ENCODE measurements at regions not wholly inside any gene's neighbourhood (a gene's known extent, or its start where the extent isn't known, plus 50 kb on each side); places are given as distances from the start of the nearest gene placed in this dataset.

DNA sequence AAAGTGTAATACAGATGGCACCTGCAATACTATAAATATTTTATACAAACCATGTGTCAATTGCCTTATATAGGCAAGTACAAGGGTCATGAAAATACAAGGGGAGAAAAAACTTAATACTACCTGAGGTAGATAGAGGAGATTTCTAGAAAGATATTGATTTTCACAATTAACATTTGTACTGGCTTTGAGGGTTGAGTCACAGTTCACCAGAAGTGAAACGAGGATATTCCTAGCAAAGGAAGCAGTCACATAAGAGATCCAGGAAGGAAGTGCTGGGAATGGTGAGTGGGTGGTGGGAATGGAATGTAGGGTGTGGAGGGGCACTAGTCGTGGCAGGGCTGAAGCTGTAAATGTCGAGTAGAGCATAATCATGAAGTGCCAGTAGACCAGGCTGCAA is 108.7 kb downstream of the P2RY1 start:
- H3K9me2 ChIP-seq (ENCODE audit: insufficient read depth, low read length): no peaks in the 10 kb centered on the region
- H3K4me2 ChIP-seq (ENCODE audit: low read length): no peak overlapping the region
- H3K79me2 ChIP-seq (replicated peaks; ENCODE audit: insufficient read depth, low read length): no peaks in the 10 kb centered on the region
- no peak overlapping the region for H3K9ac ChIP-seq (ENCODE audit: low read length)
- H3K27ac ChIP-seq (ENCODE audit: low read length): no peak overlapping the region
- H3K36me3 ChIP-seq (ENCODE audit: insufficient read depth, low read length): no peaks in the 10 kb centered on the region
- no peaks in the 10 kb centered on the region for H4K20me1 ChIP-seq (ENCODE audit: insufficient read depth)
- peaks cover 3% of the 10 kb centered on the region for H3F3A ChIP-seq (ENCODE audit: insufficient read depth, low read length, poor library complexity, severe bottlenecking)
- H3K27me3 ChIP-seq (ENCODE audit: insufficient read depth, low read depth, low read length): no peaks in the 10 kb centered on the region
- H2AFZ ChIP-seq (ENCODE audit: low read depth, low read length): no peak overlapping the region
- no peaks in the 10 kb centered on the region for H3K9me3 ChIP-seq (ENCODE audit: low read length)
- TF ChIP-seq POLR2AphosphoS5 (IDR thresholded peaks at IDR 0.05) (no peak), EZH2 (IDR thresholded peaks at IDR 0.05; ENCODE audit: borderline replicate concordance, insufficient read depth, low read length, poor library complexity, severe bottlenecking) (no peak), RAD21 (conservative IDR thresholded peaks at IDR 0.05) (no peak), SMC3 (conservative IDR thresholded peaks at IDR 0.05; ENCODE audit: poor library complexity) (no peak), MXI1 (conservative IDR thresholded peaks at IDR 0.05; ENCODE audit: poor library complexity, severe bottlenecking) (no peak), TAF1 (IDR thresholded peaks at IDR 0.05; ENCODE audit: low read depth) (no peak), EP300 (conservative IDR thresholded peaks at IDR 0.05; ENCODE audit: poor library complexity, severe bottlenecking) (no peak)
- TF ChIP-seq, protein P1, sequence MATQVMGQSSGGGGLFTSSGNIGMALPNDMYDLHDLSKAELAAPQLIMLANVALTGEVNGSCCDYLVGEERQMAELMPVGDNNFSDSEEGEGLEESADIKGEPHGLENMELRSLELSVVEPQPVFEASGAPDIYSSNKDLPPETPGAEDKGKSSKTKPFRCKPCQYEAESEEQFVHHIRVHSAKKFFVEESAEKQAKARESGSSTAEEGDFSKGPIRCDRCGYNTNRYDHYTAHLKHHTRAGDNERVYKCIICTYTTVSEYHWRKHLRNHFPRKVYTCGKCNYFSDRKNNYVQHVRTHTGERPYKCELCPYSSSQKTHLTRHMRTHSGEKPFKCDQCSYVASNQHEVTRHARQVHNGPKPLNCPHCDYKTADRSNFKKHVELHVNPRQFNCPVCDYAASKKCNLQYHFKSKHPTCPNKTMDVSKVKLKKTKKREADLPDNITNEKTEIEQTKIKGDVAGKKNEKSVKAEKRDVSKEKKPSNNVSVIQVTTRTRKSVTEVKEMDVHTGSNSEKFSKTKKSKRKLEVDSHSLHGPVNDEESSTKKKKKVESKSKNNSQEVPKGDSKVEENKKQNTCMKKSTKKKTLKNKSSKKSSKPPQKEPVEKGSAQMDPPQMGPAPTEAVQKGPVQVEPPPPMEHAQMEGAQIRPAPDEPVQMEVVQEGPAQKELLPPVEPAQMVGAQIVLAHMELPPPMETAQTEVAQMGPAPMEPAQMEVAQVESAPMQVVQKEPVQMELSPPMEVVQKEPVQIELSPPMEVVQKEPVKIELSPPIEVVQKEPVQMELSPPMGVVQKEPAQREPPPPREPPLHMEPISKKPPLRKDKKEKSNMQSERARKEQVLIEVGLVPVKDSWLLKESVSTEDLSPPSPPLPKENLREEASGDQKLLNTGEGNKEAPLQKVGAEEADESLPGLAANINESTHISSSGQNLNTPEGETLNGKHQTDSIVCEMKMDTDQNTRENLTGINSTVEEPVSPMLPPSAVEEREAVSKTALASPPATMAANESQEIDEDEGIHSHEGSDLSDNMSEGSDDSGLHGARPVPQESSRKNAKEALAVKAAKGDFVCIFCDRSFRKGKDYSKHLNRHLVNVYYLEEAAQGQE (IDR thresholded peaks at IDR 0.05; ENCODE audit: borderline replicate concordance): no peak
- TF ChIP-seq, protein P2, sequence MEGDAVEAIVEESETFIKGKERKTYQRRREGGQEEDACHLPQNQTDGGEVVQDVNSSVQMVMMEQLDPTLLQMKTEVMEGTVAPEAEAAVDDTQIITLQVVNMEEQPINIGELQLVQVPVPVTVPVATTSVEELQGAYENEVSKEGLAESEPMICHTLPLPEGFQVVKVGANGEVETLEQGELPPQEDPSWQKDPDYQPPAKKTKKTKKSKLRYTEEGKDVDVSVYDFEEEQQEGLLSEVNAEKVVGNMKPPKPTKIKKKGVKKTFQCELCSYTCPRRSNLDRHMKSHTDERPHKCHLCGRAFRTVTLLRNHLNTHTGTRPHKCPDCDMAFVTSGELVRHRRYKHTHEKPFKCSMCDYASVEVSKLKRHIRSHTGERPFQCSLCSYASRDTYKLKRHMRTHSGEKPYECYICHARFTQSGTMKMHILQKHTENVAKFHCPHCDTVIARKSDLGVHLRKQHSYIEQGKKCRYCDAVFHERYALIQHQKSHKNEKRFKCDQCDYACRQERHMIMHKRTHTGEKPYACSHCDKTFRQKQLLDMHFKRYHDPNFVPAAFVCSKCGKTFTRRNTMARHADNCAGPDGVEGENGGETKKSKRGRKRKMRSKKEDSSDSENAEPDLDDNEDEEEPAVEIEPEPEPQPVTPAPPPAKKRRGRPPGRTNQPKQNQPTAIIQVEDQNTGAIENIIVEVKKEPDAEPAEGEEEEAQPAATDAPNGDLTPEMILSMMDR (IDR thresholded peaks at IDR 0.05; ENCODE audit: poor library complexity, severe bottlenecking): no peak
- H3K4me3 ChIP-seq (ENCODE audit: low read length): no peak overlapping the region

DNA sequence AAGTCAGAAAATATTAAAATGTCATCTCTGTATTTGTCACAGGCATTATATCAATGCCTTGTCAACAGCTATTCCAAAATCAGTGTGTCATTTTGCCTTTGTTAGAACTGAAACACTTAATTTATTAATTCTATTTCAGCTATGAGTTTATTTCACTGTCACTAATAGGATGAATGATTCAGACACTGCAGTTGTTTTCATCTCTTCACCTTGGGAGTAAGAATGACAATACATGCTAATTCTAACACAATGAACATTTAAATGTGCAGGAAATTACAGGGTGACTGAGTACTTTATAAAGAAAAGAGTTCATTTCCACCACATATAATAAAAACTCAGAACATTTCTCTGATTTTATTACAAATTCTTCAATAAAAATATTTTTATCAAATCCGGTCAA is 109.7 kb downstream of the P2RY1 start:
- Histone ChIP-seq H3K4me2 (ENCODE audit: low read length) (no peak overlapping the region), H3K9ac (ENCODE audit: low read length) (no peak overlapping the region), H3K27me3 (ENCODE audit: insufficient read depth, low read depth, low read length) (no peaks in the 10 kb centered on the region)

More for the DNA sequence above, 109.7 kb downstream of the P2RY1 start:
- Histone ChIP-seq H3F3A (ENCODE audit: insufficient read depth, low read length, poor library complexity, severe bottlenecking) (peaks cover 3% of the 10 kb centered on the region), H3K9me3 (ENCODE audit: low read length) (no peaks in the 10 kb centered on the region), H3K9me2 (ENCODE audit: insufficient read depth, low read length) (no peaks in the 10 kb centered on the region), H2AFZ (ENCODE audit: low read depth, low read length) (no peak overlapping the region), H3K27ac (ENCODE audit: low read length) (no peak overlapping the region), H3K36me3 (ENCODE audit: insufficient read depth, low read length) (no peaks in the 10 kb centered on the region), H4K20me1 (ENCODE audit: insufficient read depth) (no peaks in the 10 kb centered on the region), H3K4me3 (ENCODE audit: low read length) (no peak overlapping the region), H3K79me2 (replicated peaks; ENCODE audit: insufficient read depth, low read length) (no peaks in the 10 kb centered on the region)
- no peak for TF ChIP-seq RAD21 (conservative IDR thresholded peaks at IDR 0.05)
- TF ChIP-seq SMC3 (conservative IDR thresholded peaks at IDR 0.05; ENCODE audit: poor library complexity): no peak
- TF ChIP-seq EZH2 (IDR thresholded peaks at IDR 0.05; ENCODE audit: borderline replicate concordance, insufficient read depth, low read length, poor library complexity, severe bottlenecking): no peak
- no peak for TF ChIP-seq TAF1 (IDR thresholded peaks at IDR 0.05; ENCODE audit: low read depth)
- TF ChIP-seq, protein P2 (IDR thresholded peaks at IDR 0.05; ENCODE audit: poor library complexity, severe bottlenecking): no peak
- TF ChIP-seq, protein P1 (IDR thresholded peaks at IDR 0.05; ENCODE audit: borderline replicate concordance): no peak
- TF ChIP-seq POLR2AphosphoS5 (IDR thresholded peaks at IDR 0.05): no peak
- no peak for TF ChIP-seq EP300 (conservative IDR thresholded peaks at IDR 0.05; ENCODE audit: poor library complexity, severe bottlenecking)
- TF ChIP-seq MXI1 (conservative IDR thresholded peaks at IDR 0.05; ENCODE audit: poor library complexity, severe bottlenecking): no peak
